Colonic mucosa (tissue), 4 donors: ENCODE measurements at regions not wholly inside any gene's neighbourhood (a gene's known extent, or its start where the extent isn't known, plus 50 kb on each side); places are given as distances from the start of the nearest gene placed in this dataset.
A peak's percentile ranks its signal among the peaks of the same experiment; 100 is the strongest.

Experiments used
- DNase-seq: peaks from one replicate; pipeline ENCODE4 v3.0.0-alpha.2; 2020
- H3K27ac ChIP-seq: fragments of 200-600 bp; one replicate; pipeline ENCODE4 v1.8.0; 2021
- H3K27me3 ChIP-seq: fragments of 200-600 bp; one replicate; pipeline ENCODE4 v1.8.0; 2021
- H3K36me3 ChIP-seq: fragments of 200-600 bp; one replicate; pipeline ENCODE4 v1.8.0; 2021
- H3K4me1 ChIP-seq: fragments of 200-600 bp; one replicate; pipeline ENCODE4 v1.8.0; 2021; ENCODE audit warnings: mild to moderate bottlenecking
- H3K4me3 ChIP-seq: fragments of 200-600 bp; one replicate; pipeline ENCODE4 v1.8.0; 2021
- H3K9ac ChIP-seq, 2 donors: one replicate each; pipeline ENCODE4 v1.7.0; 2013; ENCODE audit warnings: control low read depth in 2 of 2, low read depth in 2 of 2, low read length in 2 of 2
- H3K9me3 ChIP-seq: fragments of 200-600 bp; one replicate; pipeline ENCODE4 v1.8.0; 2021
- CTCF ChIP-seq: fragments of 200-600 bp; IDR thresholded peaks from one replicate; pipeline ENCODE4 v1.8.0; 2022; ENCODE audit warnings: antibody characterized with exemption, mild to moderate bottlenecking
- intact Hi-C: fragments of 100-400 bp; cut with DNase I; formaldehyde crosslinking; loops from one replicate; pipeline ENCODE4 v1.14.1; 2022
- donor health status: healthy.
- donor health status: DM: no; HTN: no; CAD: no.
- donor health status: DM: no; HTN: no; CAD: no.

DNA sequence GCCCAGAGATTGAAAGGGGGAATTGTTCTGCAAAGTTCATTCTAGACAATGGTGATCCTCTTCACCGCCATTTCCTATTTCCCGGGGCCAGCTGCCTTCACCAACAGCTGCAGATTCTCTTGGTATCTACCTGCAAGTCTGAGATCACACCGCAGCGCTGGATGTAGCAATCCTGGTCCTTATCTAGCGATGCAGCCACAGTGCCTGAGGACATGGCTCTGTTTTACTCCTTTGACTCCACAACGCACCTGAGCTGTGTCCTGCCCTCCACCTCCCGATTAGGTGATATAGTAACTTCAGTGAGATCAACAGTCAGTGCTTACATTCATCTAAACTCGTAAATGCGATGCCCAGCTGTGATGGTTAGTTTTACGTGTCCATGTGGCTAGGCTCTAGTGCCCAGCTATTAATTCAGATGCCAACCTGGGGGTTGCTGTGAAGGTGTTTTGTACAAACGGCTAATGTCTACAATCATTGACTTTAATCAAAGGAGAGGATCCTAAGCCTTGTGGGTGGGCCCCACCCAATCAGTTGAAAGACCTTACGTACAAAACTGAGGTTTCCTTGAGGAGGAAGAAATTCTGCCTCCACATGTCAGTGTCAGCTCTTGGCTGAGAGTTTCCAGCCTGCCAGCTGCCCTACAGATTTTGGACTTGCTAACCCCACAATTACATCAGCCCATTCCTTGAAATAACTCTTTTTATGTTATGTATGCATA is 189.8 kb downstream of the SH3BP4 start:
- Histone ChIP-seq H3K36me3 (no peaks in the 10 kb centered on the region), H3K4me1 (no peaks in the 10 kb centered on the region), H3K9me3 (no peaks in the 10 kb centered on the region), H3K27me3 (no peaks in the 10 kb centered on the region), H3K9ac (peak overlapping the region in 1 of 2 donors; percentile 62), H3K27ac (peak overlapping the region; percentile 87), H3K4me3 (no peak overlapping the region)
- intact Hi-C loops: loop anchor here (10.0 kb wide), 1 partner anchor 123 kb away; no protein-coding TSS in a partner anchor
- no peak for DNase-seq
- no peak for TF ChIP-seq CTCF

GRCh38 chr2:235142601-235143000 is 190.8 kb downstream of the SH3BP4 start:
- DNase-seq: peak; percentile 83
- no peak for TF ChIP-seq CTCF

GRCh38 chr2:235143789-235144188 is 192.0 kb downstream of the SH3BP4 start:
- no peak overlapping the region for H3K9ac ChIP-seq
- no peaks in the 10 kb centered on the region for H3K27me3 ChIP-seq
- H3K4me3 ChIP-seq: no peak overlapping the region
- intact Hi-C loops: loop anchor here (10.0 kb wide), 1 partner anchor 121 kb away; no protein-coding TSS in a partner anchor
- no peak overlapping the region for H3K27ac ChIP-seq
- no peaks in the 10 kb centered on the region for H3K9me3 ChIP-seq
- H3K36me3 ChIP-seq: no peaks in the 10 kb centered on the region
- no peaks in the 10 kb centered on the region for H3K4me1 ChIP-seq
- DNase-seq: peak; percentile 14
- no peak for TF ChIP-seq CTCF

More at GRCh38 chr2:235142601-235143000, 190.8 kb downstream of the SH3BP4 start:
- Histone ChIP-seq H3K9me3 (no peaks in the 10 kb centered on the region), H3K4me1 (no peaks in the 10 kb centered on the region), H3K9ac (peak overlapping the region in 1 of 2 donors; percentile 62), H3K27me3 (no peaks in the 10 kb centered on the region), H3K4me3 (no peak overlapping the region), H3K27ac (peak overlapping the region; percentile 87), H3K36me3 (no peaks in the 10 kb centered on the region)
- intact Hi-C loops: loop anchor here (10.0 kb wide), 1 partner anchor 122 kb away; no protein-coding TSS in a partner anchor

DNA sequence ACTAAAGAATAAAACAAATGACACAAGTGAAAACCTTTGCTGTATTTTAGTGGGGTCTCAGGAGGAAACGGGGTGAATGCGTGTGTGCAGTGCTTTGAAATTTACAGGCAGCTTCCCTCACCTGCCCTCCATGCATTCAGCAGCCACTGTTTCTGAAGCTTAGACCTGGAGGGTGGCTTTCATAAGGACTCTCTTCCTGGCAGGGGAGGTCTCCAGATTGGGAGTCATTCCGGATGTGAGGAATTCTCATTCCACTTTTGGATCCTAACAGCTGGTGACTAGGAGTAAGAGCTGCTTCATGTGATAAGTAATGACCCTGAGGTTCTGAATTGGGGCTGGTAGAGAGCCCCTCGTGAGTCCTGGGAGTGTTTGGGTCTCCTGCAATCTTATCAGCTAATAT is 192.5 kb downstream of the SH3BP4 start:
- intact Hi-C loops: loop anchor here (10.0 kb wide), 1 partner anchor 121 kb away; no protein-coding TSS in a partner anchor
- Histone ChIP-seq H3K27ac (no peak overlapping the region), H3K4me3 (no peak overlapping the region), H3K9ac (no peak overlapping the region), H3K9me3 (no peaks in the 10 kb centered on the region), H3K4me1 (no peaks in the 10 kb centered on the region), H3K27me3 (no peaks in the 10 kb centered on the region), H3K36me3 (no peaks in the 10 kb centered on the region)
- no peak for DNase-seq
- no peak for TF ChIP-seq CTCF

GRCh38 chr2:235146206-235146605 is 194.4 kb downstream of the SH3BP4 start:
- peak; percentile 9 for DNase-seq
- Histone ChIP-seq H3K4me3 (no peak overlapping the region), H3K9me3 (no peaks in the 10 kb centered on the region), H3K36me3 (no peaks in the 10 kb centered on the region), H3K4me1 (peaks cover 3% of the 10 kb centered on the region), H3K27ac (peak overlapping the region; percentile 17), H3K27me3 (no peaks in the 10 kb centered on the region), H3K9ac (no peak overlapping the region)
- no peak for TF ChIP-seq CTCF
- intact Hi-C loops: loop anchor here (10.0 kb wide), 1 partner anchor 119 kb away; no protein-coding TSS in a partner anchor
